Mononuclear cell (primary cell): ENCODE measurements at regions not wholly inside any gene's neighbourhood (a gene's known extent, or its start where the extent isn't known, plus 50 kb on each side); places are given as distances from the start of the nearest gene placed in this dataset.

Source experiments
- H3K27me3 ChIP-seq: 2 replicates; pipeline ENCODE4 v1.6.0; 2011; ENCODE audit warnings: low read length, control low read depth; ENCODE audit not compliant: insufficient read depth
- H3K4me1 ChIP-seq: 2 replicates; pipeline ENCODE4 v1.5.1; 2011; ENCODE audit warnings: mild to moderate bottlenecking, low read length, control low read depth; ENCODE audit not compliant: insufficient read depth
- H3K4me3 ChIP-seq: 2 replicates; pipeline ENCODE4 v1.5.1; 2011; ENCODE audit warnings: mild to moderate bottlenecking, low read length, moderate library complexity
- H3K9me3 ChIP-seq: 2 replicates; pipeline ENCODE4 v1.5.1; 2011; ENCODE audit warnings: low read depth, mild to moderate bottlenecking, control low read depth, low read length

DNA sequence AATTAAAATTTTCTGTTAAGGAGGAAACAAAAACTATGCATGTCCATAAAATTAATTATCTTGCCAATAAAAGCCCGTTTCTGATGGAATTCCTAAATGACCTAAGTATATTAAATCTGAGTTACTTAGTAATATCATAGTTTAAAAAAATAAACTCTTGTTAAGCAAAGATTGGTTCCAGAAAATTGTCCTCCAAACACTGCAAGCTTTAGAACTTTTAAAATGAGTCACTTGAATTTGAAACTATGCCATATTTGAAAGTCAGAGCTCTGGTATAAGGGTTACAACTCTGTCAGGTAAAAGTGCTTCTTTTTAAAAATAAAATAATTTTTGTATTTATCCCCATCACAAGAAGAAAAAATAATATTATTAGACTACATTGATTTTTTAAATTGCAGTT, 409.5 kb downstream of the PLPP3 start:
- no peaks in the 10 kb centered on the region for H3K4me1 ChIP-seq
- no peak overlapping the region for H3K4me3 ChIP-seq
- H3K27me3 ChIP-seq, result no peaks in the 10 kb centered on the region
- no peaks in the 10 kb centered on the region for H3K9me3 ChIP-seq

DNA sequence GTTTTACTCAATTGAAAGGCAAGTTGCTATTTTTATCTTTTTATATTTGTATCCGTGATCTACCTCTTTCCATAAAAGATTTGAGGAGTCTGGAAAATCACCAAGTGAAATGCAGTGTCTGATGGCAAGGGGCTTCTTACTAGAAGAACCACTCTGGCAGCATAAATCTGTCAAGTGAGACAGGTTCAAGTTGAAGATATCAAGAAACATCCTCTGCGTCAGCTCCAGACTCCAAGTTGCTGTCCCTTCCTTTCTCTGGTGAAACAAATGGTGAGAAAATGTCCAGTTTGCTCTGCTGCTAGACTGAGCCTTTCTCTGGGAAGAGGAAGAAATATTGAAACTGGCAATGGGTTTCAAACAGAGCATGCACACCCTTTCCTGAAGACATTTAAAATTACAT, 411.2 kb downstream of the PLPP3 start:
- Histone ChIP-seq H3K9me3 (no peaks in the 10 kb centered on the region), H3K27me3 (no peaks in the 10 kb centered on the region), H3K4me1 (no peaks in the 10 kb centered on the region), H3K4me3 (no peak overlapping the region)

DNA sequence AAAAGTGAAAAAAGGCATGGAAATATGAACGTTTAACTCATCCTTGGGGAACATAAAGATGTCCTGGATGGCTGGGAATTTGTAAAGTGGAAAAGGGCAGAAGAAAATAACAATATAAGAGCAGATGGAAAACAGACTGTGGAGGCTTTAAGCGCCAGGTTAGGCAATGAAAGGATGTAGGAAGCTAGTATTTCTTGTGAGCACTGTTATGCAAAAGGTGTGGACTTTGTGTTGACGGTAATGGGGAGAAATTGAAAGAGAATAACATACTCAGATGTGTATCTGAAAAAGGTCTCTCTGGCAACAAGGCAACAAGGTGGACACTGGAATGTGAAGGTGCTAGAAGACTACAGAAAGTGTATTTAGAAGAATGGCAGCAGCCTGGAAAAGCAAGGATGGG, 411.8 kb downstream of the PLPP3 start:
- no peaks in the 10 kb centered on the region for H3K27me3 ChIP-seq
- no peaks in the 10 kb centered on the region for H3K4me1 ChIP-seq
- H3K4me3 ChIP-seq, result no peak overlapping the region
- no peaks in the 10 kb centered on the region for H3K9me3 ChIP-seq

GRCh38 chr1:56160773-56161315, 418.5 kb downstream of the PLPP3 start:
- Histone ChIP-seq H3K27me3 (no peaks in the 10 kb centered on the region), H3K9me3 (no peaks in the 10 kb centered on the region), H3K4me3 (no peak overlapping the region), H3K4me1 (no peaks in the 10 kb centered on the region)

- no peaks in the 10 kb centered on the region for H3K27me3 ChIP-seq
Measured at GRCh38 chr1:56156971-56157876, 422.1 kb downstream of the PLPP3 start.

GRCh38 chr1:56153276-56153675, 426.1 kb downstream of the PLPP3 start:
- Histone ChIP-seq H3K9me3 (no peaks in the 10 kb centered on the region), H3K4me1 (no peaks in the 10 kb centered on the region), H3K4me3 (no peak overlapping the region), H3K27me3 (no peaks in the 10 kb centered on the region)

More at GRCh38 chr1:56156971-56157876, 422.1 kb downstream of the PLPP3 start:
- Histone ChIP-seq H3K9me3 (no peaks in the 10 kb centered on the region), H3K4me1 (no peaks in the 10 kb centered on the region), H3K4me3 (no peak overlapping the region)

DNA sequence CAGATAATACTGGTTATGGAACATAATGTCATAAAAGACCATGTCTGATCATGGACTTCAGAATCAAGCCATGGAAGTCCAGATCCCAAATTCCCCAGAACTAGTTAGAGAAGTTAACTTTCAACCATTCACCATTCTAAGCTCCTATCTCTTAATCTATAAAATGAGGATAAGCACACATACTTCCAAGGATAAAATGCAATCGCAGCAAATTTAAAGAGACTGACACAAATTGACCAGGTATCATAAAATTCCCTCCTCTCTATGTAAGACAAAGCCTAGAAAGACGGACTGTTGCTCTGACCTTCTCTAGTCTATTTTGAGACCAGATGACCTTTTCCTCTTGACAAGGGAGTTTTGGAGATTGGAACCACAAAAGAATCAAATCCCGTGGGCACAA, 426.7 kb downstream of the PLPP3 start:
- Histone ChIP-seq H3K9me3 (no peaks in the 10 kb centered on the region), H3K4me1 (no peaks in the 10 kb centered on the region), H3K27me3 (no peaks in the 10 kb centered on the region), H3K4me3 (no peak overlapping the region)

DNA sequence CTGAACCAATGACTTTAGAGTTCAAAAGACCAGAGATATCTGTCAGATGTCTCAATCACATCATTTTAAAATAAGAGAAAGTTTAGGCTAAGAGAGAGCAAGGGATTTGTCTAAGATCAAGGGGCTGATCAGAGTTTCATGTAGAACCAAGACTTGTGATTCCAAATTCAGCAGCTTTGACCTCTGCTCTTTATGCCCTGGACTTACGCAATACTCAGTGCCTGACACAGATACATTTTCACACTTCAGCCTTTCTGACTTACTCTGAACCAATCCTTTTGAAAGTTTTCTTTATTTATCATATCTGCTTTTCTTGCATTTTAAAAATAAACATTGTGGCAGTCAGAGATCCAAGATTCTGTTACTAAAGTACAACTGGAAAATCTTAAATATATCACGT, 428.0 kb downstream of the PLPP3 start:
- no peak overlapping the region for H3K4me3 ChIP-seq
- no peaks in the 10 kb centered on the region for H3K9me3 ChIP-seq
- no peaks in the 10 kb centered on the region for H3K4me1 ChIP-seq
- H3K27me3 ChIP-seq, result no peaks in the 10 kb centered on the region

GRCh38 chr1:56150441-56151215, 428.7 kb downstream of the PLPP3 start:
- Histone ChIP-seq H3K4me1 (no peaks in the 10 kb centered on the region), H3K9me3 (no peaks in the 10 kb centered on the region), H3K27me3 (no peaks in the 10 kb centered on the region), H3K4me3 (no peak overlapping the region)

- Histone ChIP-seq H3K4me1 (no peaks in the 10 kb centered on the region), H3K4me3 (no peak overlapping the region), H3K9me3 (no peaks in the 10 kb centered on the region), H3K27me3 (no peaks in the 10 kb centered on the region)
Measured at GRCh38 chr1:56149761-56150160, 429.6 kb downstream of the PLPP3 start.

- H3K27me3 ChIP-seq, result no peaks in the 10 kb centered on the region
- no peak overlapping the region for H3K4me3 ChIP-seq
- H3K9me3 ChIP-seq, result no peaks in the 10 kb centered on the region
Measured at GRCh38 chr1:56148326-56149193, 430.8 kb downstream of the PLPP3 start.

GRCh38 chr1:56147459-56147858, 431.9 kb downstream of the PLPP3 start:
- no peak overlapping the region for H3K4me3 ChIP-seq
- no peaks in the 10 kb centered on the region for H3K27me3 ChIP-seq
- H3K4me1 ChIP-seq, result no peaks in the 10 kb centered on the region
- H3K9me3 ChIP-seq, result no peaks in the 10 kb centered on the region

More at GRCh38 chr1:56148326-56149193, 430.8 kb downstream of the PLPP3 start:
- no peaks in the 10 kb centered on the region for H3K4me1 ChIP-seq

DNA sequence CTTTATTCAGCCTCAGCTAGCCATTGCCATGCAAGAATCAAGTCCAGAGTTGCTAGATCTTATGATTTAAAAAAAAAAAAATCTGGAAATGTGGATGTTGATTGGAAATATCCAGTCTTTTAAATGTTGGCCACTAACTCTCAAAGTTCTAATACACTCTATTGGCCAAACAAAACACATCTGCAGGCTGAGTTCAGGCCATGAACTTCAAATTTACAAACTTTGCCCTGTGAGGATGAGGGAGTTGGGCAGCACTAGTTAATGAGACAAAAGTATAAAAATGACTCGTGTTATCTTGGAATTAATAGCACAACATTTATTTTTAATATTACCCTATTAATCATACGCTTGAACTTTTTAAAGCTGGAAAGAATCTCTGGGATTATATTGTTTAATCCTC, 432.3 kb downstream of the PLPP3 start:
- no peaks in the 10 kb centered on the region for H3K27me3 ChIP-seq
- no peaks in the 10 kb centered on the region for H3K4me1 ChIP-seq
- H3K9me3 ChIP-seq, result no peaks in the 10 kb centered on the region
- H3K4me3 ChIP-seq, result no peak overlapping the region

DNA sequence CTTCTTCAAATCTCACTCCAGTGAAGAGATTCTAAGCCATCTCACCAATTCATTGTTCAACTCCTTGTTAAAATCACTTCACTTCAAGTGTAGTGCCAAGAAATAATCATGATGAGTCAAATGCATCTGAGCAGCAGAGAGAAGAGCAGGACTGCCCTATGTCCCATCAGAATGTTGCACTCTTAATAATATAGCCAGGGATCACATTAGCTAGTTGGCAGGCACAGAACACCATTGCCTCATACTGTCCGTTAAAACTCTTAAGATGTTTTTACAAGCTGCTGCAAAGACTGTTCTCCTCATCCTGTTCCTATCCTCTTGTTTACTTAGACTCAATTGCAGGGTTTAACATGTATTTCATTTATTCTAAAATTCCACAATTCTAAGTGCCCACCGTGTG, 432.9 kb downstream of the PLPP3 start:
- no peaks in the 10 kb centered on the region for H3K27me3 ChIP-seq
- H3K4me3 ChIP-seq, result no peak overlapping the region
- no peaks in the 10 kb centered on the region for H3K4me1 ChIP-seq
- H3K9me3 ChIP-seq, result no peaks in the 10 kb centered on the region
